ENCODE measurements at regions not wholly inside any gene's neighbourhood (a gene's known extent, or its start where the extent isn't known, plus 50 kb on each side); places are given as distances from the start of the nearest gene placed in this dataset.

GRCh38 chr6:26199057-26199772 is 112.0 kb downstream of the HFE start:
- BruUV-seq (replicated peaks), result TSS peak; percentile 90
- ChIA-PET POLR2A (ENCODE audit: unreplicated experiment) (interaction anchor here (0.5 to 3.8 kb wide), 52 partner anchors 9 to 1703 kb away, joined by 3 to 148 read pairs (median 5); partner anchors contain the start of gene BTN2A2), CTCF (interaction anchor here (0.6 to 1.9 kb wide), 2 partner anchors 10 to 23 kb away, joined by 4 to 8 read pairs; a partner anchor contains a TSS)
- intact Hi-C loops (cut with micrococcal nuclease; ENCODE audit: unreplicated experiment), result loop anchor here (1.0 to 10.0 kb wide), 8 partner anchors 10 to 933 kb away; partner anchors contain the start of gene ABT1
- no peaks in the 10 kb centered on the region for H4K20me1 ChIP-seq (ENCODE audit: insufficient read depth)
- peaks cover 28% of the 10 kb centered on the region for H3K79me2 ChIP-seq (ENCODE audit: low read depth)
- DNase-seq, result peak; percentile 69 to 94
- H3K4me3 ChIP-seq, result peak overlapping the region; percentile 77
- peak overlapping the region; percentile 94 for H3K4me2 ChIP-seq
- peak overlapping the region; percentile 76 for H2AFZ ChIP-seq
- TF ChIP-seq CTCF (conservative IDR thresholded peaks at IDR 0.05), result no peak
- no peak for TF ChIP-seq EZH2 (IDR thresholded peaks at IDR 0.05; ENCODE audit: low read depth)
- H3K27me3 ChIP-seq (ENCODE audit: insufficient read depth, low read depth), result no peaks in the 10 kb centered on the region
- H3K4me1 ChIP-seq (replicated peaks; ENCODE audit: insufficient read depth), result peaks cover 20% of the 10 kb centered on the region
- no peaks in the 10 kb centered on the region for H3K9me2 ChIP-seq (ENCODE audit: insufficient read depth)
- peaks cover 41% of the 10 kb centered on the region for H3F3A ChIP-seq (ENCODE audit: insufficient read depth, low read depth)
- no peaks in the 10 kb centered on the region for H3K9me3 ChIP-seq (ENCODE audit: insufficient read depth, low read depth)
- 0 out of 2 replicates have a peak, but pooled peaks cover 4% of the 10 kb centered on the region for H3K36me3 ChIP-seq (ENCODE audit: low read depth)
- H3K27ac ChIP-seq, result peak overlapping the region; percentile 85

GRCh38 chr6:26199773-26200764 is 112.8 kb downstream of the HFE start:
- Histone ChIP-seq H3K9me3 (ENCODE audit: insufficient read depth, low read depth) (no peaks in the 10 kb centered on the region), H3K27ac (peak overlapping the region; percentile 85), H4K20me1 (ENCODE audit: insufficient read depth) (no peaks in the 10 kb centered on the region), H2AFZ (peak overlapping the region; percentile 59; the same call in 1 of the 2 replicates), H3K4me2 (peak overlapping the region; percentile 94), H3F3A (ENCODE audit: insufficient read depth, low read depth) (peaks cover 44% of the 10 kb centered on the region), H3K27me3 (ENCODE audit: insufficient read depth, low read depth) (no peaks in the 10 kb centered on the region), H3K4me3 (peak overlapping the region; percentile 77), H3K36me3 (ENCODE audit: low read depth) (no peaks in the 10 kb centered on the region), H3K9me2 (ENCODE audit: insufficient read depth) (no peaks in the 10 kb centered on the region), H3K4me1 (replicated peaks; ENCODE audit: insufficient read depth) (peaks cover 20% of the 10 kb centered on the region), H3K79me2 (ENCODE audit: low read depth) (peaks cover 28% of the 10 kb centered on the region)
- DNase-seq, result peak in 1 of 2 experiments; percentile 72
- no peak for TF ChIP-seq EZH2 (IDR thresholded peaks at IDR 0.05; ENCODE audit: low read depth)
- no peak for TF ChIP-seq CTCF (conservative IDR thresholded peaks at IDR 0.05)
- CTCF ChIA-PET, result interaction anchor here (0.5 to 0.6 kb wide), 2 partner anchors 24 to 175 kb away, joined by 3 to 4 read pairs; no protein-coding TSS in a partner anchor
- POLR2A ChIA-PET (ENCODE audit: unreplicated experiment), result interaction anchor here (0.5 to 3.8 kb wide), 48 partner anchors 8 to 1702 kb away, joined by 3 to 148 read pairs (median 5); partner anchors contain the start of gene BTN2A2
- BruUV-seq (replicated peaks), result no TSS peak
- intact Hi-C loops (cut with micrococcal nuclease; ENCODE audit: unreplicated experiment), result loop anchor here (1.0 to 10.0 kb wide), 9 partner anchors 11 to 1695 kb away; partner anchors contain the start of gene ABT1
